A549 (cell line): ENCODE measurements at regions not wholly inside any gene's neighbourhood (a gene's known extent, or its start where the extent isn't known, plus 50 kb on each side); places are given as distances from the start of the nearest gene placed in this dataset.

ENCODE experiments used
- small RNA-seq, 6 experiments: library from RNA; depleted of rRNA; stranded (forward); fragments of <200 nt; gene quantifications; one replicate each; pipeline ENCODE3, GENCODE V24; 2012

Small RNA genes in the stretch of these regions (small RNA-seq; reads per million reads assigned to genes)
- gene COX6B1P7: 0 reads per million in 6 experiments
